ENCODE measurements at regions not wholly inside any gene's neighbourhood (a gene's known extent, or its start where the extent isn't known, plus 50 kb on each side); places are given as distances from the start of the nearest gene placed in this dataset.

- Histone ChIP-seq H3K27me3 (no peaks in the 10 kb centered on the region), H3K27ac (replicated peaks in 1 of 4) (peak overlapping the region in 1 of 4 donors; percentile 52), H3K4me3 (no peak overlapping the region), H3K36me3 (no peaks in the 10 kb centered on the region), H3K9me3 (no peaks in the 10 kb centered on the region), H3K4me1 (peaks cover 0 to 8% (median 4%) of the 10 kb centered on the region in 4 donors)
- no peak for TF ChIP-seq POLR2AphosphoS5 (IDR thresholded peaks at IDR 0.05)
- TF ChIP-seq, protein P1, sequence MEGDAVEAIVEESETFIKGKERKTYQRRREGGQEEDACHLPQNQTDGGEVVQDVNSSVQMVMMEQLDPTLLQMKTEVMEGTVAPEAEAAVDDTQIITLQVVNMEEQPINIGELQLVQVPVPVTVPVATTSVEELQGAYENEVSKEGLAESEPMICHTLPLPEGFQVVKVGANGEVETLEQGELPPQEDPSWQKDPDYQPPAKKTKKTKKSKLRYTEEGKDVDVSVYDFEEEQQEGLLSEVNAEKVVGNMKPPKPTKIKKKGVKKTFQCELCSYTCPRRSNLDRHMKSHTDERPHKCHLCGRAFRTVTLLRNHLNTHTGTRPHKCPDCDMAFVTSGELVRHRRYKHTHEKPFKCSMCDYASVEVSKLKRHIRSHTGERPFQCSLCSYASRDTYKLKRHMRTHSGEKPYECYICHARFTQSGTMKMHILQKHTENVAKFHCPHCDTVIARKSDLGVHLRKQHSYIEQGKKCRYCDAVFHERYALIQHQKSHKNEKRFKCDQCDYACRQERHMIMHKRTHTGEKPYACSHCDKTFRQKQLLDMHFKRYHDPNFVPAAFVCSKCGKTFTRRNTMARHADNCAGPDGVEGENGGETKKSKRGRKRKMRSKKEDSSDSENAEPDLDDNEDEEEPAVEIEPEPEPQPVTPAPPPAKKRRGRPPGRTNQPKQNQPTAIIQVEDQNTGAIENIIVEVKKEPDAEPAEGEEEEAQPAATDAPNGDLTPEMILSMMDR (IDR thresholded peaks at IDR 0.05): no peak
- no peak for TF ChIP-seq POLR2A (IDR thresholded peaks at IDR 0.05; ENCODE audit: low read depth)
- TF ChIP-seq EP300 (IDR thresholded peaks at IDR 0.05): no peak
- DNase-seq (ENCODE audit: extremely low spot score): no peak
- 21% methylated on average over 2 of the region's 3 CpGs for WGBS
- intact Hi-C loops (cut with DNase I): no loop called here
Measured at GRCh38 chr13:59111751-59112171, 1052.0 kb downstream of the DIAPH3 start.

DNA sequence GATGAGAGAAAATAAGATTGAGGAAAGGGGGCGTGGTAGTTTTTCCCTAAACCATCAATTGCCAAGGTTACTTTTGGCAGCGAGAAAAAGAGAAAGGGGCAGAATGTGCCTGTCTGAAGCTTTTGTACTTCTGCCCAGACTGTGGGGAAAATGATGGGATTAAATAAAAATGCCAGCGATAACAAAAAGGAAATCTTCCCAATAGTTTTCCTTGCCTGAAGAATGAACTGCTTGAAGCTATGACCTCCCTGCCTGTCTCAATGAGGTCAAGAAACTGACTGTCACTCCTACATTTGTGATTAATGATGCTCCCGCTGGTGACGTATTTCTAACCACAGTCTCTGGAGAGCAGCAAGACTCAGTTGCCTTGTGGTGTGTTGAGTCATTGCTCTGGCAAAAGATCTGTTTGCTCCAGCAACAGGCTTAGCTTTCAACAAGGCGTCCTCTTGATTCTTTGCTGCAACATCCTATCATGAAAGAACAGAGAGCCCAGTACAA is 1051.5 kb downstream of the DIAPH3 start:
- H3K27ac ChIP-seq (replicated peaks in 1 of 4): peak overlapping the region in 1 of 4 donors; percentile 52
- H3K27me3 ChIP-seq: no peaks in the 10 kb centered on the region
- DNase-seq (ENCODE audit: extremely low spot score): no peak
- TF ChIP-seq POLR2AphosphoS5 (IDR thresholded peaks at IDR 0.05) (peak in 1 of 2 donors; percentile 22), EP300 (IDR thresholded peaks at IDR 0.05) (no peak)
- H3K36me3 ChIP-seq: no peaks in the 10 kb centered on the region
- no peak overlapping the region for H3K4me3 ChIP-seq
- no peaks in the 10 kb centered on the region for H3K9me3 ChIP-seq
- peaks cover 0 to 8% (median 4%) of the 10 kb centered on the region in 4 donors for H3K4me1 ChIP-seq
- intact Hi-C loops (cut with DNase I): no loop called here
- WGBS: 57% methylated on average over 6 of the region's 6 CpGs

DNA sequence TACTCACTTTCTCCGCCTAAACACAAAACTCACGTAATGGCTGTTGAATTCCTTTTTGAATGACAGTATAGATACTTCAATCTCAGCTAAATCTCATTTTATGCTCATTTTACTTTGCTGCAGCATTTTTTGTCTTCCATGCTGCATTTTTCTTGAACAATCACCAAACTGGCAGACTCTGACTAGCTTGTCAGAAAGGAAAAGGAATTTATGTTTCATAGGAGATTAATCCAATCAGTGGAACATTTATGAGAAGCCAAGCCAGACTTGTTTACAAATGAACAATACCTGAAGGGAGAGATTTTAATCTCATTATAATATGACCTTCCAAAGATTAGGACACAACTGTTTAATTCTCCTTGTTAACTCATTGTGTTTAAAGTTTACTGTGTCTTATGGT is 1044.3 kb downstream of the DIAPH3 start:
- no peaks in the 10 kb centered on the region for H3K9me3 ChIP-seq
- H3K4me1 ChIP-seq: peaks cover 0 to 19% (median 13%) of the 10 kb centered on the region in 4 donors
- no peak for DNase-seq (ENCODE audit: extremely low spot score)
- intact Hi-C loops (cut with DNase I): no loop called here
- H3K4me3 ChIP-seq: no peak overlapping the region
- H3K36me3 ChIP-seq: no peaks in the 10 kb centered on the region
- WGBS: 77% methylated on average over 2 of the region's 2 CpGs
- H3K27ac ChIP-seq (replicated peaks in 1 of 4): peak overlapping the region in 1 of 4 donors; percentile 11
- TF ChIP-seq EP300 (IDR thresholded peaks at IDR 0.05): no peak
- TF ChIP-seq, protein P1 (IDR thresholded peaks at IDR 0.05): no peak
- TF ChIP-seq POLR2A (IDR thresholded peaks at IDR 0.05; ENCODE audit: low read depth): no peak
- no peak for TF ChIP-seq POLR2AphosphoS5 (IDR thresholded peaks at IDR 0.05)
- no peaks in the 10 kb centered on the region for H3K27me3 ChIP-seq

- no peak for DNase-seq (ENCODE audit: extremely low spot score)
- no peaks in the 10 kb centered on the region for H3K36me3 ChIP-seq
- no peak overlapping the region for H3K27ac ChIP-seq (replicated peaks in 1 of 4)
- intact Hi-C loops (cut with DNase I): no loop called here
- no peak for TF ChIP-seq EP300 (IDR thresholded peaks at IDR 0.05)
- no peak for TF ChIP-seq POLR2A (IDR thresholded peaks at IDR 0.05; ENCODE audit: low read depth)
- TF ChIP-seq POLR2AphosphoS5 (IDR thresholded peaks at IDR 0.05): no peak
- TF ChIP-seq, protein P1 (IDR thresholded peaks at IDR 0.05): no peak
- no peaks in the 10 kb centered on the region for H3K27me3 ChIP-seq
- 49% methylated on average over 7 of the region's 7 CpGs for WGBS
- H3K9me3 ChIP-seq: no peaks in the 10 kb centered on the region
- no peak overlapping the region for H3K4me3 ChIP-seq
- peaks cover 0 to 19% (median 13%) of the 10 kb centered on the region in 4 donors for H3K4me1 ChIP-seq
Measured at GRCh38 chr13:59120297-59120843, 1043.4 kb downstream of the DIAPH3 start.

DNA sequence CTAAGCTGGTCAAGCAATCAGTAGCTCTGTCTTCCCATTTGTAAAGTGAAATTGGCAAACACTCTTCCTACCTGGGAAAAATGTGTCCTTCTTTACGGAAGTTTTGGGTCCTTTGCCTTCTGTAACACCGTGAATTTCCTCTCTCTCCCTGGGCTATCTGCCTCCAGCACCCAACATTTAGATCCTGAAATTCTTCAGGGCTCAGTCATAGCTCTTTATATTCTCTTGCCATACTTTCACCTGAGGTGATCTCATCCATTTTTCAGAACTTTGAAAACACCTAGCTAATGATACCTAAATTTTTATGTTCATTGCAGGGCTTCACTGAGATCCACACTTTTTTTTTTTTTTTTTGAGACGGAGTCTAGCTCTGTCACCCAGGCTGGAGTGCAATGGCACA is 1042.2 kb downstream of the DIAPH3 start:
- WGBS: 88% methylated on average over 3 of the region's 3 CpGs
- intact Hi-C loops (cut with DNase I): no loop called here
- no peak for DNase-seq (ENCODE audit: extremely low spot score)
- Histone ChIP-seq H3K4me1 (peaks cover 0 to 19% (median 13%) of the 10 kb centered on the region in 4 donors), H3K27me3 (no peaks in the 10 kb centered on the region), H3K4me3 (no peak overlapping the region), H3K36me3 (no peaks in the 10 kb centered on the region), H3K9me3 (no peaks in the 10 kb centered on the region), H3K27ac (replicated peaks in 1 of 4) (no peak overlapping the region)
- no peak for TF ChIP-seq POLR2A (IDR thresholded peaks at IDR 0.05; ENCODE audit: low read depth)
- TF ChIP-seq EP300 (IDR thresholded peaks at IDR 0.05): no peak
- no peak for TF ChIP-seq POLR2AphosphoS5 (IDR thresholded peaks at IDR 0.05)
- TF ChIP-seq, protein P1 (IDR thresholded peaks at IDR 0.05): no peak
